Epithelial cell of proximal tubule (primary cell): ENCODE measurements at regions not wholly inside any gene's neighbourhood (a gene's known extent, or its start where the extent isn't known, plus 50 kb on each side); places are given as distances from the start of the nearest gene placed in this dataset.

ENCODE experiments used
- DNase-seq: peaks from one replicate; pipeline ENCODE4 v3.0.0-alpha.2; 2011; ENCODE audit warnings: low read depth
- H3K4me3 ChIP-seq: 2 replicates; pipeline ENCODE4 v1.5.1; 2011; ENCODE audit warnings: low read depth, mild to moderate bottlenecking, low read length
- CTCF ChIP-seq: conservative IDR thresholded peaks from 2 replicates; pipeline ENCODE4 v1.5.1; 2012; ENCODE audit warnings: low read depth, mild to moderate bottlenecking, low read length

- DNase-seq = no peak
- TF ChIP-seq CTCF = no peak
- H3K4me3 ChIP-seq = no peak overlapping the region
Measured at GRCh38 chr2:177329064-177329463, 63.5 kb upstream of the AGPS start.

DNA sequence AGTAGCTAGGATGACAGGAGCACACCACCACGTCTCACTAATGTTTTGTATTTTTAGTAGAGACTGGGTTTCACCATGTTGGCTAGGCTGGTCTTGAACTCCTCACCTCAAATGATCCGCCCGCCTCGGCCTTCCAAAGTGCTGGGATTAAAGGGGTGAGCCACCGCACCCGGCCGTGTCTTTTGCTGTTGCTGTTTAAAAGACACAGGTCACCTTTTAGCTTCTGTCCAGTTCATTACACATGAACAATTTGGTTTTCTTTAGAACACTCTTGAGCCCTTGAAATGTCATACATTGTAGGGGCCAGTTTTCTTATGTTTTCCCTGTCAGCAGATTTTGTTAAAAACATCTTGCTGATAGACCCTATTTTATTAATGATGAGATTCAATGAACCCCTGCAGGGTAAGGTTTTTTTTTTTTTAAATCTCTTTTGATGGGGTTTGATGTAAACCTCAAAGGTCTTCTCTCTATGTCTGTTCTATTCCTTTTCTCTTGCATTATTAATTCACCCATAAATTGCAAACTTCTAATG lies 61.0 kb upstream of the AGPS start:
- DNase-seq = no peak
- H3K4me3 ChIP-seq = no peak overlapping the region
- no peak for TF ChIP-seq CTCF

GRCh38 chr2:177332026-177332991 lies 60.3 kb upstream of the AGPS start:
- TF ChIP-seq CTCF = peak; percentile 77
- H3K4me3 ChIP-seq = no peak overlapping the region
- no peak for DNase-seq

- DNase-seq = no peak
- TF ChIP-seq CTCF = no peak
- H3K4me3 ChIP-seq = no peak overlapping the region
Measured at GRCh38 chr2:177332992-177333388, 59.6 kb upstream of the AGPS start.

- no peak for DNase-seq
- no peak overlapping the region for H3K4me3 ChIP-seq
- TF ChIP-seq CTCF = peak; percentile 93
Measured at GRCh38 chr2:177334940-177335543, 57.5 kb upstream of the AGPS start.

DNA sequence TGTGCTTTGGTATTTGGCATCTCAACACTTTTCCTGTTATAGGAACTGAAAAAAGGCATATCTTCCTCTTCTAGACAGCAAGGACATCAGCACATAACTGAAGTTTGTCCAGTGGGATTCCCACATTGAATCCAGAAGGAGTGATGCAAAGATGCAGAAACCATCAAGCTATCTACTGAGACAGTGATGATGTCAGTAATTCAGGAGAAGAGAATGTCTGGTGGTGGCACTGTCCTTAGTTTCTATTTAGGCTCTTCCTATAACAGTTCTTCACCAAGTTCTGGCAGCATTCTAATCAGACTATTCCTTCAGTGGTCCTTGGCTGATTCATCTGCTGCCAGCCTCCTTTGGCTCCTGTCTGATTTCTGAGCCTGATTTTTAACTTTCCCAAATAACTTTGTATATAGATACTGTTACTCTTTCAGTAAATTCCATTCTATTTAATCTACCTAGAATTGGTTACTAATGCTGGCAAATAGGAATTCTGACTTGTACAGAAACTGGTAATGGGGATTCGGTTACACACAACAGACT lies 56.6 kb upstream of the AGPS start:
- no peak for TF ChIP-seq CTCF
- DNase-seq = no peak
- no peak overlapping the region for H3K4me3 ChIP-seq
